ENCODE measurements at regions not wholly inside any gene's neighbourhood (a gene's known extent, or its start where the extent isn't known, plus 50 kb on each side); places are given as distances from the start of the nearest gene placed in this dataset.

- H3K4me3 Mint-ChIP-seq = no peak overlapping the region
- no peaks in the 10 kb centered on the region for H3K36me3 Mint-ChIP-seq
- H3K9me3 Mint-ChIP-seq = peaks cover 0 to 9% (median 4%) of the 10 kb centered on the region in 7 donors
- Histone ChIP-seq H3K27me3 (ENCODE audit: control insufficient read depth in 2 of 2, insufficient read depth in 2 of 2, low read length in 2 of 2) (no peaks in the 10 kb centered on the region), H3K9me3 (replicated peaks in 1 of 2; ENCODE audit: control insufficient read depth in 1 of 2, insufficient read depth in 1 of 2, low read length in 2 of 2) (no peaks in the 10 kb centered on the region), H3K4me3 (replicated peaks in 1 of 3; ENCODE audit: low read depth in 2 of 3, low read length in 3 of 3) (no peak overlapping the region), H2AFZ (ENCODE audit: insufficient read depth, low read depth, low read length, poor library complexity, severe bottlenecking) (no peak overlapping the region), H3K79me2 (ENCODE audit: insufficient read depth, low read length) (no peaks in the 10 kb centered on the region), H3K4me2 (replicated peaks; ENCODE audit: extremely low read depth, low read length, poor library complexity, severe bottlenecking) (no peak overlapping the region), H4K20me1 (ENCODE audit: insufficient read depth, low read length) (no peaks in the 10 kb centered on the region), H3K9ac (ENCODE audit: insufficient read depth, low read length, poor library complexity, severe bottlenecking) (no peak overlapping the region), H3K36me3 (replicated peaks in 1 of 2; ENCODE audit: control insufficient read depth in 1 of 2, insufficient read depth in 2 of 2, low read length in 2 of 2) (no peaks in the 10 kb centered on the region), H3K27ac (ENCODE audit: low read depth in 1 of 2, low read length in 2 of 2) (no peak overlapping the region), H3K4me1 (ENCODE audit: control insufficient read depth in 1 of 2, insufficient read depth in 2 of 2, low read length in 2 of 2) (no peaks in the 10 kb centered on the region)
- H3K4me1 Mint-ChIP-seq = no peaks in the 10 kb centered on the region
- H3K27me3 Mint-ChIP-seq (ENCODE audit: low read depth in 3 of 3) = no peaks in the 10 kb centered on the region
- 17% methylated on average over 1 of the region's 3 CpGs for WGBS (ENCODE audit: insufficient coverage)
- H3K27ac Mint-ChIP-seq = no peak overlapping the region
- no peak for TF ChIP-seq CTCF (IDR thresholded peaks at IDR 0.05)
- no peak for DNase-seq
- intact Hi-C loops (cut with micrococcal nuclease) = no loop called here
These were observed 110.2 kb downstream of the NEDD1 start for GRCh38 chr12:97017213-97017612.

GRCh38 chr12:97022536-97023230 is 115.6 kb downstream of the NEDD1 start:
- H4K20me1 ChIP-seq (ENCODE audit: insufficient read depth, low read length) = no peaks in the 10 kb centered on the region
- intact Hi-C loops (cut with micrococcal nuclease) = no loop called here
- Mint-ChIP-seq H3K9me3 (peaks cover 0 to 3% (median 0%) of the 10 kb centered on the region in 7 donors), H3K27me3 (ENCODE audit: low read depth in 3 of 3) (no peaks in the 10 kb centered on the region), H3K4me3 (no peak overlapping the region), H3K27ac (no peak overlapping the region), H3K36me3 (no peaks in the 10 kb centered on the region), H3K4me1 (no peaks in the 10 kb centered on the region)
- no peak overlapping the region for H3K9ac ChIP-seq (ENCODE audit: insufficient read depth, low read length, poor library complexity, severe bottlenecking)
- no peaks in the 10 kb centered on the region for H3K4me1 ChIP-seq (ENCODE audit: control insufficient read depth in 1 of 2, insufficient read depth in 2 of 2, low read length in 2 of 2)
- no peak overlapping the region for H3K4me2 ChIP-seq (replicated peaks; ENCODE audit: extremely low read depth, low read length, poor library complexity, severe bottlenecking)
- H2AFZ ChIP-seq (ENCODE audit: insufficient read depth, low read depth, low read length, poor library complexity, severe bottlenecking) = no peak overlapping the region
- 94% methylated on average over 3 of the region's 4 CpGs for WGBS (ENCODE audit: insufficient coverage)
- H3K36me3 ChIP-seq (replicated peaks in 1 of 2; ENCODE audit: control insufficient read depth in 1 of 2, insufficient read depth in 2 of 2, low read length in 2 of 2) = no peaks in the 10 kb centered on the region
- H3K27ac ChIP-seq (ENCODE audit: low read depth in 1 of 2, low read length in 2 of 2) = no peak overlapping the region
- DNase-seq = no peak
- H3K79me2 ChIP-seq (ENCODE audit: insufficient read depth, low read length) = no peaks in the 10 kb centered on the region
- H3K9me3 ChIP-seq (replicated peaks in 1 of 2; ENCODE audit: control insufficient read depth in 1 of 2, insufficient read depth in 1 of 2, low read length in 2 of 2) = no peaks in the 10 kb centered on the region
- no peaks in the 10 kb centered on the region for H3K27me3 ChIP-seq (ENCODE audit: control insufficient read depth in 2 of 2, insufficient read depth in 2 of 2, low read length in 2 of 2)
- TF ChIP-seq CTCF (IDR thresholded peaks at IDR 0.05) = no peak
- H3K4me3 ChIP-seq (replicated peaks in 1 of 3; ENCODE audit: low read depth in 2 of 3, low read length in 3 of 3) = no peak overlapping the region
